Endodermal cell (in vitro differentiated cells): ENCODE measurements at regions not wholly inside any gene's neighbourhood (a gene's known extent, or its start where the extent isn't known, plus 50 kb on each side); places are given as distances from the start of the nearest gene placed in this dataset.
A peak's percentile ranks its signal among the peaks of the same experiment; 100 is the strongest.

ENCODE experiments used
- DNase-seq: peaks from one replicate; pipeline ENCODE4 v3.0.0-alpha.2; 2017
- H3K27ac ChIP-seq: 2 replicates; pipeline ENCODE4 v1.5.1; 2013; ENCODE audit warnings: mild to moderate bottlenecking, low read depth, low read length, moderate library complexity
- H3K27me3 ChIP-seq: 2 replicates; pipeline ENCODE4 v1.6.1; 2013; ENCODE audit warnings: mild to moderate bottlenecking, low read length, moderate library complexity; ENCODE audit not compliant: insufficient read depth, control insufficient read depth, poor library complexity, severe bottlenecking
- H3K36me3 ChIP-seq: 2 replicates; pipeline ENCODE4 v1.7.0; 2013; ENCODE audit warnings: mild to moderate bottlenecking, low read length, moderate library complexity; ENCODE audit not compliant: control insufficient read depth, insufficient read depth
- H3K4me1 ChIP-seq: one replicate; pipeline ENCODE4 v1.7.0; 2013; ENCODE audit warnings: low read length; ENCODE audit not compliant: control insufficient read depth, insufficient read depth
- H3K4me3 ChIP-seq: 2 replicates; pipeline ENCODE4 v1.5.1; 2013; ENCODE audit warnings: mild to moderate bottlenecking, low read length, moderate library complexity
- H3K9ac ChIP-seq: 2 replicates; pipeline ENCODE4 v1.6.1; 2013; ENCODE audit warnings: mild to moderate bottlenecking, low read length, moderate library complexity; ENCODE audit not compliant: poor library complexity, severe bottlenecking; ENCODE audit errors: extremely low read depth
- H3K9me3 ChIP-seq: 2 replicates; pipeline ENCODE4 v1.6.1; 2013; ENCODE audit warnings: mild to moderate bottlenecking, low read length, moderate library complexity; ENCODE audit not compliant: control insufficient read depth
- H3K27ac Mint-ChIP-seq: 2 replicates; pipeline ENCODE4 v1.8.0; 2020; ENCODE audit warnings: mixed read lengths
- H3K27me3 Mint-ChIP-seq: 2 replicates; pipeline ENCODE4 v1.8.0; 2021; ENCODE audit warnings: mild to moderate bottlenecking, mixed read lengths; ENCODE audit not compliant: insufficient read depth
- H3K36me3 Mint-ChIP-seq: 2 replicates; pipeline ENCODE4 v1.8.0; 2020; ENCODE audit warnings: low read depth, mixed read lengths
- H3K4me1 Mint-ChIP-seq: 2 replicates; pipeline ENCODE4 v1.8.0; 2020; ENCODE audit warnings: mixed read lengths
- H3K4me3 Mint-ChIP-seq: 2 replicates; pipeline ENCODE4 v1.8.0; 2020; ENCODE audit warnings: mild to moderate bottlenecking, moderate library complexity, mixed read lengths
- H3K9me3 Mint-ChIP-seq: 2 replicates; pipeline ENCODE4 v1.8.0; 2020; ENCODE audit warnings: mild to moderate bottlenecking, mixed read lengths
- CTCF ChIP-seq: fragments of 200-600 bp; sonication (generic); conservative IDR thresholded peaks from 2 replicates; pipeline ENCODE4 v1.5.0; 2021; ENCODE audit warnings: antibody characterized with exemption, mild to moderate bottlenecking
- WGBS, 2 experiments: methylation state at CpG; one replicate each; pipeline versions ENCODE4 v1.1.5 to v1.1.7; 2013; ENCODE audit warnings: missing lambda C conversion rate in 2 of 2, mixed read lengths in 1 of 2; ENCODE audit not compliant: insufficient coverage in 1 of 2, insufficient read length in 1 of 2; 5-methylcytosine and 5-hydroxymethylcytosine counted together

- Mint-ChIP-seq H3K27ac (no peak overlapping the region), H3K4me1 (no peaks in the 10 kb centered on the region), H3K36me3 (no peaks in the 10 kb centered on the region), H3K9me3 (no peaks in the 10 kb centered on the region), H3K4me3 (no peak overlapping the region), H3K27me3 (peaks cover 46% of the 10 kb centered on the region)
- no peaks in the 10 kb centered on the region for H3K4me1 ChIP-seq
- no peak overlapping the region for H3K4me3 ChIP-seq
- H3K36me3 ChIP-seq = no peaks in the 10 kb centered on the region
- H3K9ac ChIP-seq = no peak overlapping the region
- peak; percentile 74 for DNase-seq
- H3K27ac ChIP-seq = no peak overlapping the region
- TF ChIP-seq CTCF = peak; percentile 90
- 63 to 90% methylated on average over 3 to 13 of the region's 13 CpGs for WGBS, 2 experiments
- no peaks in the 10 kb centered on the region for H3K9me3 ChIP-seq
- peaks cover 35% of the 10 kb centered on the region for H3K27me3 ChIP-seq
Observed at GRCh38 chr1:112337028-112337531, 58.9 kb upstream of the CTTNBP2NL start.

DNA sequence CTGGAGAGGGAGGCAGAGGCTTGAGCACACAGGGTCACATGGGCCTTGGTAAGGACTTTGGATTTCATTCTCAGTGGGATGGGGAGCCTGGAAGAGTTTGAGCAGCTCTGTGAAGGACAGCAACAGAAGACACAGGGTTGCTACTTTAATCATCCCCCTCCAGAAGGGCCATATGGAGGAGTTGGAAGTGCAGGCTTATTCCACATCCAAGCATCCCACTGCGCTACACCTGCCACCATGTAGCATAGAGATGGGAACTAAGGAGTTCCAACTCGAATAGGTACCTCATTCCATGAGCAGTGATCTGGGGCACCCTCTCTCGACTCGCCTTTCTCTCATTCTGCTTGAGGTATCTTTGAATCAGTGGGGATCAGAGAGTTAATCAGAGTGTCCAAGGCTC, 54.0 kb upstream of the CTTNBP2NL start:
- Mint-ChIP-seq H3K4me1 (peaks cover 1% of the 10 kb centered on the region), H3K27ac (no peak overlapping the region), H3K4me3 (no peak overlapping the region), H3K9me3 (no peaks in the 10 kb centered on the region), H3K36me3 (no peaks in the 10 kb centered on the region), H3K27me3 (peaks cover 28% of the 10 kb centered on the region)
- no peak for TF ChIP-seq CTCF
- Histone ChIP-seq H3K27ac (no peak overlapping the region), H3K9me3 (no peaks in the 10 kb centered on the region), H3K9ac (no peak overlapping the region), H3K27me3 (peaks cover 17% of the 10 kb centered on the region), H3K4me3 (no peak overlapping the region), H3K4me1 (no peaks in the 10 kb centered on the region), H3K36me3 (no peaks in the 10 kb centered on the region)
- WGBS, 2 experiments = 91 to 100% methylated on average over 3 to 4 of the region's 4 CpGs
- no peak for DNase-seq

- no peak for DNase-seq
- 78 to 79% methylated on average over 2 to 3 of the region's 3 CpGs for WGBS, 2 experiments
- H3K4me3 ChIP-seq = no peak overlapping the region
- no peaks in the 10 kb centered on the region for H3K9me3 ChIP-seq
- no peak overlapping the region for H3K27ac Mint-ChIP-seq
- peaks cover 13% of the 10 kb centered on the region for H3K27me3 ChIP-seq
- H3K4me1 Mint-ChIP-seq = peaks cover 1% of the 10 kb centered on the region
- TF ChIP-seq CTCF = no peak
- H3K4me1 ChIP-seq = no peaks in the 10 kb centered on the region
- no peak overlapping the region for H3K27ac ChIP-seq
- no peaks in the 10 kb centered on the region for H3K36me3 Mint-ChIP-seq
- H3K36me3 ChIP-seq = no peaks in the 10 kb centered on the region
- no peaks in the 10 kb centered on the region for H3K9me3 Mint-ChIP-seq
- peaks cover 25% of the 10 kb centered on the region for H3K27me3 Mint-ChIP-seq
- H3K9ac ChIP-seq = no peak overlapping the region
- H3K4me3 Mint-ChIP-seq = no peak overlapping the region
Observed at GRCh38 chr1:112342558-112342957, 53.5 kb upstream of the CTTNBP2NL start.
